ENCODE measurements at regions not wholly inside any gene's neighbourhood (a gene's known extent, or its start where the extent isn't known, plus 50 kb on each side); places are given as distances from the start of the nearest gene placed in this dataset.

- Histone ChIP-seq H3K27ac (ENCODE audit: extremely low read depth, low read depth, low read length) (no peak overlapping the region), H3K4me1 (ENCODE audit: control insufficient read depth, insufficient read depth, low read length) (no peaks in the 10 kb centered on the region), H3K4me3 (ENCODE audit: low read depth, low read length) (no peak overlapping the region), H3K36me3 (ENCODE audit: control insufficient read depth in 2 of 2, insufficient read depth in 1 of 2, low read length in 2 of 2) (no peaks in the 10 kb centered on the region), H3K9me3 (ENCODE audit: control insufficient read depth, insufficient read depth, low read depth, low read length) (no peaks in the 10 kb centered on the region)
- TF ChIP-seq ZNF354C (tag by site-specific recombination; IDR thresholded peaks at IDR 0.05; ENCODE audit: borderline replicate concordance, low read depth) (no peak), ZNF548 (tag by site-specific recombination; IDR thresholded peaks at IDR 0.05) (no peak), ZNF335 (tag by site-specific recombination; conservative IDR thresholded peaks at IDR 0.05) (no peak), ZNF175 (tag by site-specific recombination; IDR thresholded peaks at IDR 0.05) (no peak), ZNF776 (tag by site-specific recombination; IDR thresholded peaks at IDR 0.05; ENCODE audit: borderline replicate concordance) (no peak), ZNF449 (tag by site-specific recombination; IDR thresholded peaks at IDR 0.05) (no peak), ZNF266 (tag by site-specific recombination; IDR thresholded peaks at IDR 0.05; ENCODE audit: low read depth) (no peak), ZNF626 (tag by site-specific recombination; IDR thresholded peaks at IDR 0.05) (no peak), ZNF76 (tag by site-specific recombination; IDR thresholded peaks at IDR 0.05; ENCODE audit: borderline replicate concordance, low read depth) (no peak), ZNF19 (tag by site-specific recombination; IDR thresholded peaks at IDR 0.05; ENCODE audit: low read depth) (no peak), SALL2 (tag by site-specific recombination; IDR thresholded peaks at IDR 0.05; ENCODE audit: borderline replicate concordance) (no peak), KLF10 (tag by site-specific recombination; IDR thresholded peaks at IDR 0.05) (no peak)
- TF ChIP-seq, protein P1, sequence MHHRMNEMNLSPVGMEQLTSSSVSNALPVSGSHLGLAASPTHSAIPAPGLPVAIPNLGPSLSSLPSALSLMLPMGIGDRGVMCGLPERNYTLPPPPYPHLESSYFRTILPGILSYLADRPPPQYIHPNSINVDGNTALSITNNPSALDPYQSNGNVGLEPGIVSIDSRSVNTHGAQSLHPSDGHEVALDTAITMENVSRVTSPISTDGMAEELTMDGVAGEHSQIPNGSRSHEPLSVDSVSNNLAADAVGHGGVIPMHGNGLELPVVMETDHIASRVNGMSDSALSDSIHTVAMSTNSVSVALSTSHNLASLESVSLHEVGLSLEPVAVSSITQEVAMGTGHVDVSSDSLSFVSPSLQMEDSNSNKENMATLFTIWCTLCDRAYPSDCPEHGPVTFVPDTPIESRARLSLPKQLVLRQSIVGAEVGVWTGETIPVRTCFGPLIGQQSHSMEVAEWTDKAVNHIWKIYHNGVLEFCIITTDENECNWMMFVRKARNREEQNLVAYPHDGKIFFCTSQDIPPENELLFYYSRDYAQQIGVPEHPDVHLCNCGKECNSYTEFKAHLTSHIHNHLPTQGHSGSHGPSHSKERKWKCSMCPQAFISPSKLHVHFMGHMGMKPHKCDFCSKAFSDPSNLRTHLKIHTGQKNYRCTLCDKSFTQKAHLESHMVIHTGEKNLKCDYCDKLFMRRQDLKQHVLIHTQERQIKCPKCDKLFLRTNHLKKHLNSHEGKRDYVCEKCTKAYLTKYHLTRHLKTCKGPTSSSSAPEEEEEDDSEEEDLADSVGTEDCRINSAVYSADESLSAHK (tag by site-specific recombination; IDR thresholded peaks at IDR 0.05), result no peak
- TF ChIP-seq, protein P2, sequence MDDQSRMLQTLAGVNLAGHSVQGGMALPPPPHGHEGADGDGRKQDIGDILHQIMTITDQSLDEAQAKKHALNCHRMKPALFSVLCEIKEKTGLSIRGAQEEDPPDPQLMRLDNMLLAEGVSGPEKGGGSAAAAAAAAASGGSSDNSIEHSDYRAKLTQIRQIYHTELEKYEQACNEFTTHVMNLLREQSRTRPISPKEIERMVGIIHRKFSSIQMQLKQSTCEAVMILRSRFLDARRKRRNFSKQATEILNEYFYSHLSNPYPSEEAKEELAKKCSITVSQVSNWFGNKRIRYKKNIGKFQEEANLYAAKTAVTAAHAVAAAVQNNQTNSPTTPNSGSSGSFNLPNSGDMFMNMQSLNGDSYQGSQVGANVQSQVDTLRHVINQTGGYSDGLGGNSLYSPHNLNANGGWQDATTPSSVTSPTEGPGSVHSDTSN (CRISPR knock-in tag; IDR thresholded peaks at IDR 0.05), result no peak
- CTCF ChIA-PET, result interaction anchor here (1.4 kb wide), 1 partner anchor 9 kb away, joined by 7 read pairs; no protein-coding TSS in a partner anchor
- POLR2A ChIA-PET, result no interaction called here
Observed at GRCh38 chr2:21326152-21326551, 202.4 kb downstream of the TDRD15 start.

- CTCF ChIA-PET, result interaction anchor here (1.8 kb wide), 1 partner anchor 10 kb away, joined by 9 read pairs; no protein-coding TSS in a partner anchor
- H3K36me3 ChIP-seq (ENCODE audit: control insufficient read depth in 2 of 2, insufficient read depth in 1 of 2, low read length in 2 of 2), result no peaks in the 10 kb centered on the region
- H3K4me1 ChIP-seq (ENCODE audit: control insufficient read depth, insufficient read depth, low read length), result no peaks in the 10 kb centered on the region
- POLR2A ChIA-PET, result no interaction called here
- no peaks in the 10 kb centered on the region for H3K9me3 ChIP-seq (ENCODE audit: control insufficient read depth, insufficient read depth, low read depth, low read length)
- H3K27ac ChIP-seq (ENCODE audit: extremely low read depth, low read depth, low read length), result no peak overlapping the region
- H3K4me3 ChIP-seq (ENCODE audit: low read depth, low read length), result no peak overlapping the region
- TF ChIP-seq ZNF701 (tag by site-specific recombination; IDR thresholded peaks at IDR 0.05), result no peak
- TF ChIP-seq, protein P1 (tag by site-specific recombination; IDR thresholded peaks at IDR 0.05), result no peak
- TF ChIP-seq, protein P3, sequence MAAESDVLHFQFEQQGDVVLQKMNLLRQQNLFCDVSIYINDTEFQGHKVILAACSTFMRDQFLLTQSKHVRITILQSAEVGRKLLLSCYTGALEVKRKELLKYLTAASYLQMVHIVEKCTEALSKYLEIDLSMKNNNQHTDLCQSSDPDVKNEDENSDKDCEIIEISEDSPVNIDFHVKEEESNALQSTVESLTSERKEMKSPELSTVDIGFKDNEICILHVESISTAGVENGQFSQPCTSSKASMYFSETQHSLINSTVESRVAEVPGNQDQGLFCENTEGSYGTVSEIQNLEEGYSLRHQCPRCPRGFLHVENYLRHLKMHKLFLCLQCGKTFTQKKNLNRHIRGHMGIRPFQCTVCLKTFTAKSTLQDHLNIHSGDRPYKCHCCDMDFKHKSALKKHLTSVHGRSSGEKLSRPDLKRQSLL (tag by site-specific recombination; IDR thresholded peaks at IDR 0.05), result no peak
- no peak for TF ChIP-seq GFI1B (tag by site-specific recombination; IDR thresholded peaks at IDR 0.05)
- TF ChIP-seq ZNF362 (tag by site-specific recombination; IDR thresholded peaks at IDR 0.05), result no peak
- no peak for TF ChIP-seq ZNF155 (tag by site-specific recombination; IDR thresholded peaks at IDR 0.05)
- no peak for TF ChIP-seq ZNF624 (tag by site-specific recombination; IDR thresholded peaks at IDR 0.05)
- TF ChIP-seq, protein P4, sequence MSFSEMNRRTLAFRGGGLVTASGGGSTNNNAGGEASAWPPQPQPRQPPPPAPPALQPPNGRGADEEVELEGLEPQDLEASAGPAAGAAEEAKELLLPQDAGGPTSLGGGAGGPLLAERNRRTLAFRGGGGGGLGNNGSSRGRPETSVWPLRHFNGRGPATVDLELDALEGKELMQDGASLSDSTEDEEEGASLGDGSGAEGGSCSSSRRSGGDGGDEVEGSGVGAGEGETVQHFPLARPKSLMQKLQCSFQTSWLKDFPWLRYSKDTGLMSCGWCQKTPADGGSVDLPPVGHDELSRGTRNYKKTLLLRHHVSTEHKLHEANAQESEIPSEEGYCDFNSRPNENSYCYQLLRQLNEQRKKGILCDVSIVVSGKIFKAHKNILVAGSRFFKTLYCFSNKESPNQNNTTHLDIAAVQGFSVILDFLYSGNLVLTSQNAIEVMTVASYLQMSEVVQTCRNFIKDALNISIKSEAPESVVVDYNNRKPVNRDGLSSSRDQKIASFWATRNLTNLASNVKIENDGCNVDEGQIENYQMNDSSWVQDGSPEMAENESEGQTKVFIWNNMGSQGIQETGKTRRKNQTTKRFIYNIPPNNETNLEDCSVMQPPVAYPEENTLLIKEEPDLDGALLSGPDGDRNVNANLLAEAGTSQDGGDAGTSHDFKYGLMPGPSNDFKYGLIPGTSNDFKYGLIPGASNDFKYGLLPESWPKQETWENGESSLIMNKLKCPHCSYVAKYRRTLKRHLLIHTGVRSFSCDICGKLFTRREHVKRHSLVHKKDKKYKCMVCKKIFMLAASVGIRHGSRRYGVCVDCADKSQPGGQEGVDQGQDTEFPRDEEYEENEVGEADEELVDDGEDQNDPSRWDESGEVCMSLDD (tag by site-specific recombination; IDR thresholded peaks at IDR 0.05), result no peak
- TF ChIP-seq ZNF558 (tag by site-specific recombination; IDR thresholded peaks at IDR 0.05), result no peak
- TF ChIP-seq ZNF791 (tag by site-specific recombination; IDR thresholded peaks at IDR 0.05), result no peak
Observed at GRCh38 chr2:21328177-21328576, 204.4 kb downstream of the TDRD15 start.

All from HEK293 (cell line).